MV-4-11 (cell line): ENCODE measurements at regions not wholly inside any gene's neighbourhood (a gene's known extent, or its start where the extent isn't known, plus 50 kb on each side); places are given as distances from the start of the nearest gene placed in this dataset.
"Not testable (repeated sequence)": the region's sequence is repeated elsewhere in the genome, so short reads cannot be mapped to it uniquely, and the experiment has no call there.

Source experiments
- DNase-seq: peaks from one replicate; lab custom pipeline; 2025; lab: John Stamatoyannopoulos, UW

GRCh38 chrX:42442745-42443144, 335.2 kb downstream of the PPP1R2C start:
- no peak for DNase-seq

GRCh38 chrX:42437211-42437610, 340.8 kb downstream of the PPP1R2C start:
- no peak for DNase-seq

- no peak for DNase-seq
These were observed 343.4 kb downstream of the PPP1R2C start for GRCh38 chrX:42434458-42435166.

- DNase-seq, result no peak
These were observed 345.4 kb downstream of the PPP1R2C start for GRCh38 chrX:42432552-42432951.

- no peak for DNase-seq
These were observed 355.0 kb downstream of the PPP1R2C start for GRCh38 chrX:42422961-42423360.

- no peak for DNase-seq
These were observed 357.5 kb downstream of the PPP1R2C start for GRCh38 chrX:42420426-42420825.

GRCh38 chrX:42415636-42416035, 362.3 kb downstream of the PPP1R2C start:
- DNase-seq, result no peak

- DNase-seq, result no peak
These were observed 363.9 kb downstream of the PPP1R2C start for GRCh38 chrX:42414057-42414456.

GRCh38 chrX:42399632-42400024, 378.3 kb downstream of the PPP1R2C start:
- DNase-seq, result no peak

GRCh38 chrX:42398967-42399631, 378.9 kb downstream of the PPP1R2C start:
- DNase-seq, result no peak

GRCh38 chrX:42396136-42396535, 381.8 kb downstream of the PPP1R2C start:
- DNase-seq, result no peak

GRCh38 chrX:42392846-42393245, 385.1 kb downstream of the PPP1R2C start:
- DNase-seq, result no peak

GRCh38 chrX:42386681-42387080, 391.3 kb downstream of the PPP1R2C start:
- DNase-seq, result no peak

GRCh38 chrX:42385730-42386129, 392.2 kb downstream of the PPP1R2C start:
- DNase-seq, result no peak

GRCh38 chrX:42384956-42385355, 393.0 kb downstream of the PPP1R2C start:
- no peak for DNase-seq

GRCh38 chrX:42378857-42379256, 399.1 kb downstream of the PPP1R2C start:
- DNase-seq, result no peak

GRCh38 chrX:42375086-42375485, 402.9 kb downstream of the PPP1R2C start:
- DNase-seq, result no peak

- DNase-seq, result no peak
These were observed 411.8 kb downstream of the PPP1R2C start for GRCh38 chrX:42366181-42366580.

GRCh38 chrX:42362219-42362618, 415.7 kb downstream of the PPP1R2C start:
- no peak for DNase-seq

GRCh38 chrX:42342981-42343380, 419.6 kb upstream of the CASK start:
- not testable (repeated sequence) for DNase-seq
